HEK293 (cell line): ENCODE measurements at regions not wholly inside any gene's neighbourhood (a gene's known extent, or its start where the extent isn't known, plus 50 kb on each side); places are given as distances from the start of the nearest gene placed in this dataset.

Experiments used
- CTCF ChIA-PET: fragments of 350-600 bp; formaldehyde crosslinking; extraction: SDS; loops from one replicate; lab custom pipeline; 2021; ENCODE audit warnings: antibody characterized with exemption; lab: Yijun Ruan, JAX
- POLR2A ChIA-PET: fragments of 300-600 bp; formaldehyde crosslinking; extraction: SDS; loops from one replicate; lab custom pipeline; 2020; ENCODE audit warnings: antibody characterized with exemption, inconsistent platforms; lab: Yijun Ruan, JAX
- H3K27ac ChIP-seq: fragments of 200-500 bp; sonication (Bioruptor generic); 2 replicates; pipeline ENCODE4 v1.5.1; 2014; ENCODE audit warnings: low read depth, low read length, control low read depth, inconsistent platforms; ENCODE audit errors: extremely low read depth
- H3K36me3 ChIP-seq, 2 experiments: fragments of 200-500 bp in 1 of 2; sonication (Bioruptor generic) in 1 of 2; 1 replicate in 1 of 2; 2 replicates in 1 of 2; pipeline ENCODE4 v1.5.1; 2014 to 2017; ENCODE audit warnings: inconsistent platforms in 2 of 2, low read length in 2 of 2; ENCODE audit not compliant: control insufficient read depth in 2 of 2, insufficient read depth in 1 of 2
- H3K4me1 ChIP-seq: fragments of 200-500 bp; sonication (Bioruptor generic); 2 replicates; pipeline ENCODE4 v1.5.1; 2014; ENCODE audit warnings: mild to moderate bottlenecking, low read length, inconsistent platforms; ENCODE audit not compliant: control insufficient read depth, insufficient read depth
- H3K4me3 ChIP-seq: 2 replicates; pipeline ENCODE4 v1.5.1; 2011; ENCODE audit warnings: low read depth, mild to moderate bottlenecking, control low read depth, low read length, moderate library complexity
- H3K9me3 ChIP-seq: fragments of 200-500 bp; sonication (Bioruptor generic); 2 replicates; pipeline ENCODE4 v1.5.1; 2014; ENCODE audit warnings: low read depth, low read length, inconsistent platforms; ENCODE audit not compliant: control insufficient read depth, insufficient read depth
- KLF9 ChIP-seq: fragments of 450-650 bp; formaldehyde crosslinking; IDR thresholded peaks from 2 replicates; pipeline ENCODE4 v1.5.1; 2016; ENCODE audit warnings: missing biosample characterization, missing genetic modification characterization, low read depth
- OVOL3 ChIP-seq: fragments of 450-650 bp; formaldehyde crosslinking; IDR thresholded peaks from 2 replicates; pipeline ENCODE4 v1.5.1; 2016; ENCODE audit warnings: missing biosample characterization, missing genetic modification characterization
- ZBTB48 ChIP-seq: fragments of 450-650 bp; formaldehyde crosslinking; IDR thresholded peaks from 2 replicates; pipeline ENCODE4 v1.5.1; 2016; ENCODE audit warnings: missing biosample characterization, missing genetic modification characterization
- ZNF121 ChIP-seq: fragments of 450-650 bp; formaldehyde crosslinking; IDR thresholded peaks from 2 replicates; pipeline ENCODE4 v1.5.1; 2016; ENCODE audit warnings: missing biosample characterization, missing genetic modification characterization
- ZNF138 ChIP-seq: fragments of 450-650 bp; formaldehyde crosslinking; IDR thresholded peaks from 2 replicates; pipeline ENCODE4 v1.5.1; 2016; ENCODE audit warnings: missing biosample characterization, missing genetic modification characterization, borderline replicate concordance
- ZNF157 ChIP-seq: fragments of 450-650 bp; formaldehyde crosslinking; IDR thresholded peaks from 2 replicates; pipeline ENCODE4 v1.5.1; 2016; ENCODE audit warnings: missing biosample characterization, missing genetic modification characterization
- ZNF16 ChIP-seq: fragments of 450-650 bp; formaldehyde crosslinking; IDR thresholded peaks from 2 replicates; pipeline ENCODE4 v1.5.1; 2016; ENCODE audit warnings: low read depth, missing biosample characterization, missing genetic modification characterization
- ZNF214 ChIP-seq: fragments of 450-650 bp; formaldehyde crosslinking; IDR thresholded peaks from 2 replicates; pipeline ENCODE4 v1.5.1; 2017; ENCODE audit warnings: missing biosample characterization, mild to moderate bottlenecking, missing genetic modification characterization, borderline replicate concordance
- ZNF221 ChIP-seq: fragments of 450-650 bp; formaldehyde crosslinking; IDR thresholded peaks from 2 replicates; pipeline ENCODE4 v1.5.1; 2017; ENCODE audit warnings: missing biosample characterization, missing genetic modification characterization, borderline replicate concordance
- ZNF302 ChIP-seq: fragments of 450-650 bp; formaldehyde crosslinking; IDR thresholded peaks from 2 replicates; pipeline ENCODE4 v1.5.1; 2016; ENCODE audit warnings: missing biosample characterization, missing genetic modification characterization, low read depth
- ZNF654 ChIP-seq: fragments of 450-650 bp; formaldehyde crosslinking; IDR thresholded peaks from 2 replicates; pipeline ENCODE4 v1.5.1; 2016; ENCODE audit warnings: low read depth, missing biosample characterization, missing genetic modification characterization
- ZNF747 ChIP-seq: fragments of 450-650 bp; formaldehyde crosslinking; IDR thresholded peaks from 2 replicates; pipeline ENCODE4 v1.5.1; 2016; ENCODE audit warnings: missing biosample characterization, missing genetic modification characterization
- ZSCAN30 ChIP-seq: fragments of 450-650 bp; IDR thresholded peaks from 2 replicates; pipeline ENCODE4 v1.5.1; 2018; ENCODE audit warnings: missing biosample characterization, mild to moderate bottlenecking, missing genetic modification characterization, moderate library complexity
- TF ChIP-seq, protein P1 (sequence below): fragments of 450-650 bp; formaldehyde crosslinking; IDR thresholded peaks from 2 replicates; pipeline ENCODE4 v1.5.1; 2016; ENCODE audit warnings: missing biosample characterization, missing genetic modification characterization
- TF ChIP-seq, protein P2 (sequence below): fragments of 450-650 bp; formaldehyde crosslinking; IDR thresholded peaks from 2 replicates; pipeline ENCODE4 v1.5.1; 2016; ENCODE audit warnings: missing biosample characterization, missing genetic modification characterization, borderline replicate concordance
- TF ChIP-seq, protein P3 (sequence below): fragments of 450-650 bp; formaldehyde crosslinking; IDR thresholded peaks from 2 replicates; pipeline ENCODE4 v1.5.1; 2016; ENCODE audit warnings: missing biosample characterization, missing genetic modification characterization, borderline replicate concordance
- TF ChIP-seq, protein P4 (sequence below): fragments of 450-650 bp; formaldehyde crosslinking; IDR thresholded peaks from 2 replicates; pipeline ENCODE4 v1.5.1; 2016; ENCODE audit warnings: missing biosample characterization, missing genetic modification characterization, low read depth
- TF ChIP-seq, protein P5 (sequence below): fragments of 450-650 bp; formaldehyde crosslinking; IDR thresholded peaks from 2 replicates; pipeline ENCODE4 v1.5.1; 2016; ENCODE audit warnings: missing biosample characterization, missing genetic modification characterization
- TF ChIP-seq, protein P6 (sequence below): fragments of 450-650 bp; formaldehyde crosslinking; IDR thresholded peaks from 2 replicates; pipeline ENCODE4 v1.5.1; 2016; ENCODE audit warnings: missing biosample characterization, missing genetic modification characterization

DNA sequence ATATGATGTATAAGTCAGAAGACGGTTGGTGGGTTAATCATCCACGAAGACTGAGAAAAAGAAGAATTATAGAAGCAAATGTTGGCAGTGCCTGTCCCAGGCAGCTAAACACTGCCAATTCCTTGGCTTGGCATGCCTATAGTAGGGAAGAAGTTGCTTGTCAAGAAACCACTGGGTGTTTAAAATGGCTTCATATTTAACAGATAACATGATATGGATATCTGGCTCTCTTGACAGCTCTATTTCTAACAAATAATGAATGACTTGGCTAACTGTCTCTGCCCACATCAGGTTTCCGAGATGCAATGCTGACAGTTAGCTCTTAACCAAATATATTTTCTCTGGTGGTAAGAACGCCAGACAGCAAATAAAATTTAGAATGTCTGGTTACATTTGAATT lies 341.7 kb upstream of the KCNMB2 start (continued):
- no peak for TF ChIP-seq ZNF214
- TF ChIP-seq, all 188 proteins: peak for 0

DNA sequence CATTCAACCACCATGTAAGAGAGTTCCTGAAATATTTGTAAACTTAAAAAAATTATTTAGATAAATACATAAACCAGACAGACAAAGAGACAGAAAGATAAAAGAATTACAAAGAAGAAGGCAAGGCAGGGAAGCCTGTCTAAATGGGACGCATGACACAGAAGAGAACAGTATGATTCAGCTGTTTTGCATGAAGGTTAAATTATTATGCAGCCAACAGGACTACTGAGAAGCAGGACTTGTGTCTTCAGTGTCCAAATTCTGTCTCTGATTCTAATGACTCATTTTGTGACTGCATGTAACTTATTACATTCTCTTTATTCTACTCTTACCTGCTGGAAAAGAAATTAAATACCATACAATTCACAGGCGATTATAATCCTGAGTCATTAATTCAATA lies 340.4 kb upstream of the KCNMB2 start:
- CTCF ChIA-PET = no interaction called here
- TF ChIP-seq KLF9 (no peak), ZSCAN30 (tag by site-specific recombination) (no peak), ZNF747 (tag by site-specific recombination) (no peak), ZNF121 (tag by site-specific recombination) (no peak), ZNF16 (tag by site-specific recombination) (no peak), ZNF654 (tag by site-specific recombination) (no peak), ZNF221 (no peak)
- TF ChIP-seq, protein P1, sequence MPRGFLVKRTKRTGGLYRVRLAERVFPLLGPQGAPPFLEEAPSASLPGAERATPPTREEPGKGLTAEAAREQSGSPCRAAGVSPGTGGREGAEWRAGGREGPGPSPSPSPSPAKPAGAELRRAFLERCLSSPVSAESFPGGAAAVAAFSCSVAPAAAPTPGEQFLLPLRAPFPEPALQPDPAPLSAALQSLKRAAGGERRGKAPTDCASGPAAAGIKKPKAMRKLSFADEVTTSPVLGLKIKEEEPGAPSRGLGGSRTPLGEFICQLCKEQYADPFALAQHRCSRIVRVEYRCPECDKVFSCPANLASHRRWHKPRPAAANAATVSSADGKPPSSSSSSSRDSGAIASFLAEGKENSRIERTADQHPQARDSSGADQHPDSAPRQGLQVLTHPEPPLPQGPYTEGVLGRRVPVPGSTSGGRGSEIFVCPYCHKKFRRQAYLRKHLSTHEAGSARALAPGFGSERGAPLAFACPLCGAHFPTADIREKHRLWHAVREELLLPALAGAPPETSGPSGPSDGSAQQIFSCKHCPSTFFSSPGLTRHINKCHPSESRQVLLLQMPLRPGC (tag by site-specific recombination) = no peak
- TF ChIP-seq, protein P2, sequence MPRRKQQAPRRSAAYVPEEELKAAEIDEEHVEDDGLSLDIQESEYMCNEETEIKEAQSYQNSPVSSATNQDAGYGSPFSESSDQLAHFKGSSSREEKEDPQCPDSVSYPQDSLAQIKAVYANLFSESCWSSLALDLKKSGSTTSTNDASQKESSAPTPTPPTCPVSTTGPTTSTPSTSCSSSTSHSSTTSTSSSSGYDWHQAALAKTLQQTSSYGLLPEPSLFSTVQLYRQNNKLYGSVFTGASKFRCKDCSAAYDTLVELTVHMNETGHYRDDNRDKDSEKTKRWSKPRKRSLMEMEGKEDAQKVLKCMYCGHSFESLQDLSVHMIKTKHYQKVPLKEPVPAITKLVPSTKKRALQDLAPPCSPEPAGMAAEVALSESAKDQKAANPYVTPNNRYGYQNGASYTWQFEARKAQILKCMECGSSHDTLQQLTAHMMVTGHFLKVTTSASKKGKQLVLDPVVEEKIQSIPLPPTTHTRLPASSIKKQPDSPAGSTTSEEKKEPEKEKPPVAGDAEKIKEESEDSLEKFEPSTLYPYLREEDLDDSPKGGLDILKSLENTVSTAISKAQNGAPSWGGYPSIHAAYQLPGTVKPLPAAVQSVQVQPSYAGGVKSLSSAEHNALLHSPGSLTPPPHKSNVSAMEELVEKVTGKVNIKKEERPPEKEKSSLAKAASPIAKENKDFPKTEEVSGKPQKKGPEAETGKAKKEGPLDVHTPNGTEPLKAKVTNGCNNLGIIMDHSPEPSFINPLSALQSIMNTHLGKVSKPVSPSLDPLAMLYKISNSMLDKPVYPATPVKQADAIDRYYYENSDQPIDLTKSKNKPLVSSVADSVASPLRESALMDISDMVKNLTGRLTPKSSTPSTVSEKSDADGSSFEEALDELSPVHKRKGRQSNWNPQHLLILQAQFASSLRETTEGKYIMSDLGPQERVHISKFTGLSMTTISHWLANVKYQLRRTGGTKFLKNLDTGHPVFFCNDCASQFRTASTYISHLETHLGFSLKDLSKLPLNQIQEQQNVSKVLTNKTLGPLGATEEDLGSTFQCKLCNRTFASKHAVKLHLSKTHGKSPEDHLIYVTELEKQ = no peak
- Histone ChIP-seq H3K27ac (no peak overlapping the region), H3K36me3 (no peaks in the 10 kb centered on the region), H3K4me3 (no peak overlapping the region), H3K4me1 (no peaks in the 10 kb centered on the region), H3K9me3 (no peaks in the 10 kb centered on the region)
- POLR2A ChIA-PET = no interaction called here

DNA sequence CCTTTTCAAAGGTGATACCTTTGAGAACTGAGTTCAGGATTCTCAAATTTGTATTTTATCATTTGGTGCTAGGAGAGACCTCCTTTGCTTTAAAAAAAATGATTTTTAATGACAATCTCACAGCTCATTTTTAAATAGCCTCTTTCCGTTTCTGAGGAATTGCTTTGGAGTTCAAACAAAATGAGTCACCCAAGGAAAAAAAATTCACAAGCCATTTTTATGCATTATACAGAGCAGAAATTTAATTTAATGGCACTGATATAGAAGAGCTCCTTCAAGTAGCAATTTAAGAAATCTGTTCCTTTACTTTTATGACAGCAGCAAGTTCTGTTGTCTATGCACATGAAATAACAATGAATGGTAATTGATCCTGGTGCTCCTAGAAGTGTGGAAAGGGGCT lies 337.9 kb upstream of the KCNMB2 start:
- no peak overlapping the region for H3K27ac ChIP-seq
- H3K9me3 ChIP-seq = no peaks in the 10 kb centered on the region
- POLR2A ChIA-PET = no interaction called here
- H3K4me1 ChIP-seq = no peaks in the 10 kb centered on the region
- no peak overlapping the region for H3K4me3 ChIP-seq
- H3K36me3 ChIP-seq = no peaks in the 10 kb centered on the region
- CTCF ChIA-PET = no interaction called here
- TF ChIP-seq ZNF302 (tag by site-specific recombination) (no peak), ZBTB48 (tag by site-specific recombination) (no peak), ZNF138 (tag by site-specific recombination) (no peak), ZNF157 (tag by site-specific recombination) (no peak), OVOL3 (no peak)
- TF ChIP-seq, protein P3, sequence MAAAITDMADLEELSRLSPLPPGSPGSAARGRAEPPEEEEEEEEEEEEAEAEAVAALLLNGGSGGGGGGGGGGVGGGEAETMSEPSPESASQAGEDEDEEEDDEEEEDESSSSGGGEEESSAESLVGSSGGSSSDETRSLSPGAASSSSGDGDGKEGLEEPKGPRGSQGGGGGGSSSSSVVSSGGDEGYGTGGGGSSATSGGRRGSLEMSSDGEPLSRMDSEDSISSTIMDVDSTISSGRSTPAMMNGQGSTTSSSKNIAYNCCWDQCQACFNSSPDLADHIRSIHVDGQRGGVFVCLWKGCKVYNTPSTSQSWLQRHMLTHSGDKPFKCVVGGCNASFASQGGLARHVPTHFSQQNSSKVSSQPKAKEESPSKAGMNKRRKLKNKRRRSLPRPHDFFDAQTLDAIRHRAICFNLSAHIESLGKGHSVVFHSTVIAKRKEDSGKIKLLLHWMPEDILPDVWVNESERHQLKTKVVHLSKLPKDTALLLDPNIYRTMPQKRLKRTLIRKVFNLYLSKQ (tag by site-specific recombination) = no peak
- TF ChIP-seq, protein P4, sequence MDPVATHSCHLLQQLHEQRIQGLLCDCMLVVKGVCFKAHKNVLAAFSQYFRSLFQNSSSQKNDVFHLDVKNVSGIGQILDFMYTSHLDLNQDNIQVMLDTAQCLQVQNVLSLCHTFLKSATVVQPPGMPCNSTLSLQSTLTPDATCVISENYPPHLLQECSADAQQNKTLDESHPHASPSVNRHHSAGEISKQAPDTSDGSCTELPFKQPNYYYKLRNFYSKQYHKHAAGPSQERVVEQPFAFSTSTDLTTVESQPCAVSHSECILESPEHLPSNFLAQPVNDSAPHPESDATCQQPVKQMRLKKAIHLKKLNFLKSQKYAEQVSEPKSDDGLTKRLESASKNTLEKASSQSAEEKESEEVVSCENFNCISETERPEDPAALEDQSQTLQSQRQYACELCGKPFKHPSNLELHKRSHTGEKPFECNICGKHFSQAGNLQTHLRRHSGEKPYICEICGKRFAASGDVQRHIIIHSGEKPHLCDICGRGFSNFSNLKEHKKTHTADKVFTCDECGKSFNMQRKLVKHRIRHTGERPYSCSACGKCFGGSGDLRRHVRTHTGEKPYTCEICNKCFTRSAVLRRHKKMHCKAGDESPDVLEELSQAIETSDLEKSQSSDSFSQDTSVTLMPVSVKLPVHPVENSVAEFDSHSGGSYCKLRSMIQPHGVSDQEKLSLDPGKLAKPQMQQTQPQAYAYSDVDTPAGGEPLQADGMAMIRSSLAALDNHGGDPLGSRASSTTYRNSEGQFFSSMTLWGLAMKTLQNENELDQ (tag by site-specific recombination) = no peak
- TF ChIP-seq, protein P5, sequence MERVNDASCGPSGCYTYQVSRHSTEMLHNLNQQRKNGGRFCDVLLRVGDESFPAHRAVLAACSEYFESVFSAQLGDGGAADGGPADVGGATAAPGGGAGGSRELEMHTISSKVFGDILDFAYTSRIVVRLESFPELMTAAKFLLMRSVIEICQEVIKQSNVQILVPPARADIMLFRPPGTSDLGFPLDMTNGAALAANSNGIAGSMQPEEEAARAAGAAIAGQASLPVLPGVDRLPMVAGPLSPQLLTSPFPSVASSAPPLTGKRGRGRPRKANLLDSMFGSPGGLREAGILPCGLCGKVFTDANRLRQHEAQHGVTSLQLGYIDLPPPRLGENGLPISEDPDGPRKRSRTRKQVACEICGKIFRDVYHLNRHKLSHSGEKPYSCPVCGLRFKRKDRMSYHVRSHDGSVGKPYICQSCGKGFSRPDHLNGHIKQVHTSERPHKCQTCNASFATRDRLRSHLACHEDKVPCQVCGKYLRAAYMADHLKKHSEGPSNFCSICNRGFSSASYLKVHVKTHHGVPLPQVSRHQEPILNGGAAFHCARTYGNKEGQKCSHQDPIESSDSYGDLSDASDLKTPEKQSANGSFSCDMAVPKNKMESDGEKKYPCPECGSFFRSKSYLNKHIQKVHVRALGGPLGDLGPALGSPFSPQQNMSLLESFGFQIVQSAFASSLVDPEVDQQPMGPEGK = no peak
- TF ChIP-seq, protein P6, sequence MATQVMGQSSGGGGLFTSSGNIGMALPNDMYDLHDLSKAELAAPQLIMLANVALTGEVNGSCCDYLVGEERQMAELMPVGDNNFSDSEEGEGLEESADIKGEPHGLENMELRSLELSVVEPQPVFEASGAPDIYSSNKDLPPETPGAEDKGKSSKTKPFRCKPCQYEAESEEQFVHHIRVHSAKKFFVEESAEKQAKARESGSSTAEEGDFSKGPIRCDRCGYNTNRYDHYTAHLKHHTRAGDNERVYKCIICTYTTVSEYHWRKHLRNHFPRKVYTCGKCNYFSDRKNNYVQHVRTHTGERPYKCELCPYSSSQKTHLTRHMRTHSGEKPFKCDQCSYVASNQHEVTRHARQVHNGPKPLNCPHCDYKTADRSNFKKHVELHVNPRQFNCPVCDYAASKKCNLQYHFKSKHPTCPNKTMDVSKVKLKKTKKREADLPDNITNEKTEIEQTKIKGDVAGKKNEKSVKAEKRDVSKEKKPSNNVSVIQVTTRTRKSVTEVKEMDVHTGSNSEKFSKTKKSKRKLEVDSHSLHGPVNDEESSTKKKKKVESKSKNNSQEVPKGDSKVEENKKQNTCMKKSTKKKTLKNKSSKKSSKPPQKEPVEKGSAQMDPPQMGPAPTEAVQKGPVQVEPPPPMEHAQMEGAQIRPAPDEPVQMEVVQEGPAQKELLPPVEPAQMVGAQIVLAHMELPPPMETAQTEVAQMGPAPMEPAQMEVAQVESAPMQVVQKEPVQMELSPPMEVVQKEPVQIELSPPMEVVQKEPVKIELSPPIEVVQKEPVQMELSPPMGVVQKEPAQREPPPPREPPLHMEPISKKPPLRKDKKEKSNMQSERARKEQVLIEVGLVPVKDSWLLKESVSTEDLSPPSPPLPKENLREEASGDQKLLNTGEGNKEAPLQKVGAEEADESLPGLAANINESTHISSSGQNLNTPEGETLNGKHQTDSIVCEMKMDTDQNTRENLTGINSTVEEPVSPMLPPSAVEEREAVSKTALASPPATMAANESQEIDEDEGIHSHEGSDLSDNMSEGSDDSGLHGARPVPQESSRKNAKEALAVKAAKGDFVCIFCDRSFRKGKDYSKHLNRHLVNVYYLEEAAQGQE (tag by site-specific recombination) = no peak
